ENCODE measurements at regions not wholly inside any gene's neighbourhood (a gene's known extent, or its start where the extent isn't known, plus 50 kb on each side); places are given as distances from the start of the nearest gene placed in this dataset.

DNA sequence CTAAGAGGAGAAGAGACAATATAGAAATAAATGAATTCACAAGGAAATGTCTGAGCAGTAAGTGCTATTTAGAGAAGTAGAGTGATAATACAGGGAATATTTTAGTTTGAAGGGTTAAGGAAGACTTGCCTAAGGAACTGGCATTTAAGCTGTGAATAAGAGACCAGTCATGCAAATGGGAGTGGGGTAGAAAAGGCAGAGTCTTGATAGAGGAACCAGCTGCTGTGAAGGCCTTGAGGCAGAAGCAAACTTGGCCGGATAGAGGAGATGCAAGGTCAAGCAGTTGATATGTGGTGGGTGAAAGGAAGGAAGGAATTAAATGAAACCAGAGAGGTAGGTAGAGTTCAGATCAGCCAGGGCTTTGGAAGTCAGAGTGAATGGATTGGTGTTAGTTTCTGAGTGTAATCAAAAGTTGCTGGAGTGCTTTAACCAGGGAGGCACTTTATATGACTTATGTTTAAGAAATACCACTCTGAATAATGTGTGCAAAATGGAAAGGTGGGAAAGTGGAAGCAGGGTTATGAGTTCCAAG is 198.4 kb upstream of the SESN3 start:
- Histone ChIP-seq H3K4me3 (replicated peaks in 1 of 3) (no peak overlapping the region), H3K9me3 (no peaks in the 10 kb centered on the region), H3K4me1 (peaks cover 0 to 7% of the 10 kb centered on the region in 2 donors), H3K27ac (no peak overlapping the region), H3K27me3 (no peaks in the 10 kb centered on the region), H3K36me3 (no peaks in the 10 kb centered on the region)
- DNase-seq: no peak
- intact Hi-C loops (cut with DNase I): no loop called here
- no peak for TF ChIP-seq POLR2A (IDR thresholded peaks at IDR 0.05)
- TF ChIP-seq, protein P1, sequence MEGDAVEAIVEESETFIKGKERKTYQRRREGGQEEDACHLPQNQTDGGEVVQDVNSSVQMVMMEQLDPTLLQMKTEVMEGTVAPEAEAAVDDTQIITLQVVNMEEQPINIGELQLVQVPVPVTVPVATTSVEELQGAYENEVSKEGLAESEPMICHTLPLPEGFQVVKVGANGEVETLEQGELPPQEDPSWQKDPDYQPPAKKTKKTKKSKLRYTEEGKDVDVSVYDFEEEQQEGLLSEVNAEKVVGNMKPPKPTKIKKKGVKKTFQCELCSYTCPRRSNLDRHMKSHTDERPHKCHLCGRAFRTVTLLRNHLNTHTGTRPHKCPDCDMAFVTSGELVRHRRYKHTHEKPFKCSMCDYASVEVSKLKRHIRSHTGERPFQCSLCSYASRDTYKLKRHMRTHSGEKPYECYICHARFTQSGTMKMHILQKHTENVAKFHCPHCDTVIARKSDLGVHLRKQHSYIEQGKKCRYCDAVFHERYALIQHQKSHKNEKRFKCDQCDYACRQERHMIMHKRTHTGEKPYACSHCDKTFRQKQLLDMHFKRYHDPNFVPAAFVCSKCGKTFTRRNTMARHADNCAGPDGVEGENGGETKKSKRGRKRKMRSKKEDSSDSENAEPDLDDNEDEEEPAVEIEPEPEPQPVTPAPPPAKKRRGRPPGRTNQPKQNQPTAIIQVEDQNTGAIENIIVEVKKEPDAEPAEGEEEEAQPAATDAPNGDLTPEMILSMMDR (IDR thresholded peaks at IDR 0.05): no peak
- WGBS, 2 donors: 80 to 93% methylated on average over 1 of the region's 1 CpG

DNA sequence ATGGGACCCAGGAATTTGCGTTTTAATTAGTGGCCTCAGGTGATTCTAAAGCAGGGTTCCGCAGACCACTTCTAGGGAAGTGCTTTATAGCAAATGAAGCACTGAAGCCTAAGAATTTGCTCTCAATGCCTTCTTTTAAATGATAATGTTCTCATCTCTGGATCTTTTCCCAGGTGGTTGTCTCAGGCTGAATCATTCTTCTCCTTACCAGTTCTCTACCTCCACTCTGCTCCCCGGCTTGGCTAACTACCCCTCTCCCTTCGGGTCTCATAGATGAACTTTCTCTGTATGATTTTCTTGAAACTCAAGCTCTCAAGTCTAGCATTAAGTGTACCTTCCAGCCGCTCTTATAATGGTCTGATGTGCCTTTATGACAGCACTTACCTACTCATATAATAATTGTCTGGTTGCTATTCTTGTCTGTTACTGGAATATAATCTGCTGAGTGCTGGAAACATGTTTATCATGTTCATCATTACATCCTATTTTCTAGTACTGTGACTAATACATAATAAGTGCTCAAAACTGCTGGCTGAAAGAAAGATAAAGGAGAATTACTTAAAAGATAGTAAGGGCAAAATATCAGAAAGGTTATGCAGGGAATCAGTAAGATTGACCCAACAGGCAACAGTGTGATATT is 195.9 kb upstream of the SESN3 start:
- no peak for TF ChIP-seq POLR2A (IDR thresholded peaks at IDR 0.05)
- TF ChIP-seq, protein P1 (IDR thresholded peaks at IDR 0.05): no peak
- H3K9me3 ChIP-seq: no peaks in the 10 kb centered on the region
- no peak for DNase-seq
- no peaks in the 10 kb centered on the region for H3K27me3 ChIP-seq
- intact Hi-C loops (cut with DNase I): no loop called here
- H3K36me3 ChIP-seq: no peaks in the 10 kb centered on the region
- WGBS, 2 donors: 81 to 88% methylated on average over 5 of the region's 5 CpGs
- no peak overlapping the region for H3K4me3 ChIP-seq (replicated peaks in 1 of 3)
- peaks cover 0 to under 1% of the 10 kb centered on the region in 2 donors for H3K4me1 ChIP-seq
- no peak overlapping the region for H3K27ac ChIP-seq

DNA sequence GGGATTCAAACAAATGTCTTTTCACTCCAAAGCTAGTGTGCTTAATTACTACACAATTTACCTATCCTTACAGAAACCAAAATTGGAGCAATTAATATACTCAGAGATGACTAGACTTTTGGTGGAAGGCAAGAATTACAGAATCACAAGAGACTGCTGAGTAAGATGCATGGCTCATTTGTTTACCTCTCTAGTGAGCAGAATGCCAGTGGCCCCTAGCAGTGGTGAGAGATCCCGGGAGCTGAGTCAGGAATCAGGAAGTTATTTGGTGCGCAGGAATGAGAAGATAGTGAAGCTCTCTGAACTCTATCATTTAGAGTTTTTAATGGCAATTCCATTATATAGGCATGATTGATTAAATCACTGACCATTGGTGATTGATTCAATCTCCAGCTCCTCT is 188.9 kb upstream of the SESN3 start:
- H3K36me3 ChIP-seq: no peaks in the 10 kb centered on the region
- H3K27ac ChIP-seq: no peak overlapping the region
- H3K4me3 ChIP-seq (replicated peaks in 1 of 3): no peak overlapping the region
- no peak for TF ChIP-seq POLR2A (IDR thresholded peaks at IDR 0.05)
- TF ChIP-seq, protein P1 (IDR thresholded peaks at IDR 0.05): no peak
- H3K4me1 ChIP-seq: no peaks in the 10 kb centered on the region
- 70 to 72% methylated on average over 2 of the region's 2 CpGs for WGBS, 2 donors
- no peaks in the 10 kb centered on the region for H3K27me3 ChIP-seq
- DNase-seq: no peak
- intact Hi-C loops (cut with DNase I): no loop called here
- no peaks in the 10 kb centered on the region for H3K9me3 ChIP-seq

DNA sequence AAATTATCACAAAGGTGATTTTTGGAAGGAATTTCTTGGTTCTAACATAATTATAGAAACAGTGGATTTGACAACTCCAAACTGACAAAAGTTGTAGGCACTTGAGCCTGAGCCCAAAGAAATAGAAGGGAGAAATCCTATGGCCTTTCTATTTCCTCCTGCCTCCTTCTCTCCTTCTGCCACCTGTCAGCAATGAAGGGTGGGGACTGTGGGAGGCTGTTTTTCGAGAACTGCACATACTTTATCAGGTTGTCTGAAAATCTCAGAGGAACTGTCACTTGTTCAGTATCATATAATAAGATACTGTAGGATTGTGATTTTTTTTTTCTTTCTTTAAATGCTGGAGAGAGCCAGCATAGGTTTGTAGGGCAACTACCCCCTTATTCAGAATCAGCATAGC is 187.9 kb upstream of the SESN3 start:
- Histone ChIP-seq H3K36me3 (no peaks in the 10 kb centered on the region), H3K9me3 (no peaks in the 10 kb centered on the region), H3K27ac (no peak overlapping the region), H3K4me1 (no peaks in the 10 kb centered on the region), H3K27me3 (no peaks in the 10 kb centered on the region), H3K4me3 (replicated peaks in 1 of 3) (no peak overlapping the region)
- WGBS, 2 donors: 89 to 96% methylated on average over 1 of the region's 1 CpG
- DNase-seq: no peak
- TF ChIP-seq POLR2A (IDR thresholded peaks at IDR 0.05): no peak
- TF ChIP-seq, protein P1 (IDR thresholded peaks at IDR 0.05): no peak
- intact Hi-C loops (cut with DNase I): no loop called here

DNA sequence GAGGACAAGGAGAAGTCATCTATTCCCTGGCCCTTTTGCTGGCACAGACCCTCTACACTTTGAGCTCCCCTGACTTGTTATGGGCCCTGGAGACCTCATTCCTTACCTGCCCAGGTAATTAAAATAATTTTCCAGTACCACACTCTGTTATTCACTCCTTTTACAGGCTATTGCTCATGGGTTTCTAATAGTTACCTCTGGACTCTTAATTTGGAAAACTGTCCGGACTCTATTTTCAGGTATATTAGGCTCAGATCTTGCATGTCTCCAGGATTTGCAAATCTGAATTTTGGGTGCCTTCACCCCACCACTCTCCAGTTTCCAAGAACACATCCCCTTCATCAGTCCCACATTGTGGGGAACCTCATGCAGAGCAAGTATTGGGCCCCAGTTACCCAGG is 186.8 kb upstream of the SESN3 start:
- no peak overlapping the region for H3K4me3 ChIP-seq (replicated peaks in 1 of 3)
- H3K27me3 ChIP-seq: no peaks in the 10 kb centered on the region
- no peak overlapping the region for H3K27ac ChIP-seq
- H3K4me1 ChIP-seq: no peaks in the 10 kb centered on the region
- WGBS, 2 donors: 92 to 97% methylated on average over 1 of the region's 1 CpG
- H3K36me3 ChIP-seq: no peaks in the 10 kb centered on the region
- no peak for TF ChIP-seq POLR2A (IDR thresholded peaks at IDR 0.05)
- TF ChIP-seq, protein P1 (IDR thresholded peaks at IDR 0.05): no peak
- H3K9me3 ChIP-seq: no peaks in the 10 kb centered on the region
- DNase-seq: no peak
- intact Hi-C loops (cut with DNase I): no loop called here
